Natural killer cell (primary cell): ENCODE measurements at regions not wholly inside any gene's neighbourhood (a gene's known extent, or its start where the extent isn't known, plus 50 kb on each side); places are given as distances from the start of the nearest gene placed in this dataset.

Experiments
- ATAC-seq, 3 donors: fragments of 150-1000 bp in 2 of 3; fragments of 200-7000 bp in 1 of 3; cut with Tn5 transposase; 1 replicate in 1 of 3; 2 replicates in 2 of 3; pipeline ENCODE4 v1.10.0; 2021; ENCODE audit warnings: mild to moderate bottlenecking in 2 of 3, moderate library complexity in 2 of 3
- DNase-seq, 2 donors: peaks; one replicate each; pipeline versions ENCODE4 v3.0.0 to v3.0.0-alpha.2; 2013 to 2021; ENCODE audit warnings: mixed read lengths in 1 of 2
- H3K27ac ChIP-seq: one replicate; pipeline ENCODE4 v1.5.1; 2013; ENCODE audit warnings: mild to moderate bottlenecking, low read length
- H3K27me3 ChIP-seq: one replicate; pipeline ENCODE4 v1.6.1; 2013; ENCODE audit warnings: low read length; ENCODE audit not compliant: control insufficient read depth, insufficient read depth
- H3K36me3 ChIP-seq: one replicate; pipeline ENCODE4 v1.6.1; 2013; ENCODE audit warnings: low read length; ENCODE audit not compliant: control insufficient read depth, insufficient read depth
- H3K4me1 ChIP-seq: one replicate; pipeline ENCODE4 v1.6.1; 2013; ENCODE audit warnings: low read length; ENCODE audit not compliant: control insufficient read depth, insufficient read depth
- H3K4me3 ChIP-seq: one replicate; pipeline ENCODE4 v1.5.1; 2013; ENCODE audit warnings: low read length
- H3K9me3 ChIP-seq: one replicate; pipeline ENCODE4 v1.6.1; 2013; ENCODE audit warnings: low read length; ENCODE audit not compliant: control insufficient read depth, insufficient read depth
- H3K27ac Mint-ChIP-seq, 2 donors: one replicate each; pipeline ENCODE4 v1.8.0; 2022; ENCODE audit warnings: mild to moderate bottlenecking in 2 of 2, mixed read lengths in 2 of 2, moderate library complexity in 1 of 2
- H3K27me3 Mint-ChIP-seq, 2 donors: one replicate each; pipeline ENCODE4 v1.8.0; 2022; ENCODE audit warnings: low read depth in 2 of 2, mixed read lengths in 2 of 2
- H3K36me3 Mint-ChIP-seq: one replicate; pipeline ENCODE4 v1.8.0; 2022; ENCODE audit warnings: mixed read lengths
- H3K4me1 Mint-ChIP-seq, 2 donors: one replicate each; pipeline ENCODE4 v1.8.0; 2022; ENCODE audit warnings: mixed read lengths in 2 of 2
- H3K4me3 Mint-ChIP-seq: one replicate; pipeline ENCODE4 v1.8.0; 2022; ENCODE audit warnings: mild to moderate bottlenecking, moderate library complexity, mixed read lengths
- H3K9me3 Mint-ChIP-seq, 2 donors: one replicate each; pipeline ENCODE4 v1.8.0; 2022; ENCODE audit warnings: mixed read lengths in 2 of 2
- WGBS: methylation state at CpG from one replicate; pipeline ENCODE4 v1.1.7; 2013; ENCODE audit warnings: missing lambda C conversion rate; ENCODE audit not compliant: insufficient coverage; 5-methylcytosine and 5-hydroxymethylcytosine counted together
- intact Hi-C: fragments of 100-400 bp; cut with micrococcal nuclease; formaldehyde crosslinking; loops from one replicate; pipeline ENCODE4 v1.14.2; 2022
- TF ChIP-seq, protein P1 (sequence below): fragments of 200-600 bp; IDR thresholded peaks from one replicate; pipeline ENCODE4 v1.8.0; 2022; ENCODE audit warnings: antibody characterized with exemption

DNA sequence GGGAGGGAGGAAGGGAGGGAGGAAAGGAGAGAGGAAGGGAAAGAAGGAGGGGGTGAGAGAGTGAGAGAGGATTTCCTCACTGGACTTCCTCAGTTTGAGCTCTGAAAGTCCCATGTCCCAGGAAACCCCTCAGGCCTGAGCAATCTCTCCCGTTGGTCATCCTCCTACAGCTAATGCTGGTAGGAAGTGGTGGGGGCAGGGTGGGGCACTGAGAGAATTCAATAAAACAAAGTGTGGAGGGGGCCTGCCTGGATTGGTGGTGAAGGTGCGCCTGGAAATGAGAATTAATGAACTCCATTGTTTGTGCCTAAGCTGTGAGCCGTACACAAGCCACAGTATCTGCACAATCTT, 195.0 kb downstream of the RGS3 start:
- Histone ChIP-seq H3K27me3 (no peaks in the 10 kb centered on the region), H3K4me3 (no peak overlapping the region), H3K4me1 (peaks cover 32% of the 10 kb centered on the region), H3K9me3 (no peaks in the 10 kb centered on the region), H3K36me3 (no peaks in the 10 kb centered on the region), H3K27ac (no peak overlapping the region)
- TF ChIP-seq, protein P1, sequence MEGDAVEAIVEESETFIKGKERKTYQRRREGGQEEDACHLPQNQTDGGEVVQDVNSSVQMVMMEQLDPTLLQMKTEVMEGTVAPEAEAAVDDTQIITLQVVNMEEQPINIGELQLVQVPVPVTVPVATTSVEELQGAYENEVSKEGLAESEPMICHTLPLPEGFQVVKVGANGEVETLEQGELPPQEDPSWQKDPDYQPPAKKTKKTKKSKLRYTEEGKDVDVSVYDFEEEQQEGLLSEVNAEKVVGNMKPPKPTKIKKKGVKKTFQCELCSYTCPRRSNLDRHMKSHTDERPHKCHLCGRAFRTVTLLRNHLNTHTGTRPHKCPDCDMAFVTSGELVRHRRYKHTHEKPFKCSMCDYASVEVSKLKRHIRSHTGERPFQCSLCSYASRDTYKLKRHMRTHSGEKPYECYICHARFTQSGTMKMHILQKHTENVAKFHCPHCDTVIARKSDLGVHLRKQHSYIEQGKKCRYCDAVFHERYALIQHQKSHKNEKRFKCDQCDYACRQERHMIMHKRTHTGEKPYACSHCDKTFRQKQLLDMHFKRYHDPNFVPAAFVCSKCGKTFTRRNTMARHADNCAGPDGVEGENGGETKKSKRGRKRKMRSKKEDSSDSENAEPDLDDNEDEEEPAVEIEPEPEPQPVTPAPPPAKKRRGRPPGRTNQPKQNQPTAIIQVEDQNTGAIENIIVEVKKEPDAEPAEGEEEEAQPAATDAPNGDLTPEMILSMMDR: no peak
- peaks cover 20 to 26% of the 10 kb centered on the region in 2 donors for H3K27me3 Mint-ChIP-seq
- peaks cover 9 to 23% of the 10 kb centered on the region in 2 donors for H3K4me1 Mint-ChIP-seq
- no peak for DNase-seq
- WGBS: 82% methylated on average over 3 of the region's 3 CpGs
- no peaks in the 10 kb centered on the region for H3K36me3 Mint-ChIP-seq
- no peaks in the 10 kb centered on the region for H3K9me3 Mint-ChIP-seq
- no peak overlapping the region for H3K4me3 Mint-ChIP-seq
- no peak for ATAC-seq
- H3K27ac Mint-ChIP-seq: no peak overlapping the region
- intact Hi-C loops: loop anchor here (1.0 to 5.0 kb wide), 4 partner anchors 257 to 816 kb away; partner anchors contain the start of gene ALAD

DNA sequence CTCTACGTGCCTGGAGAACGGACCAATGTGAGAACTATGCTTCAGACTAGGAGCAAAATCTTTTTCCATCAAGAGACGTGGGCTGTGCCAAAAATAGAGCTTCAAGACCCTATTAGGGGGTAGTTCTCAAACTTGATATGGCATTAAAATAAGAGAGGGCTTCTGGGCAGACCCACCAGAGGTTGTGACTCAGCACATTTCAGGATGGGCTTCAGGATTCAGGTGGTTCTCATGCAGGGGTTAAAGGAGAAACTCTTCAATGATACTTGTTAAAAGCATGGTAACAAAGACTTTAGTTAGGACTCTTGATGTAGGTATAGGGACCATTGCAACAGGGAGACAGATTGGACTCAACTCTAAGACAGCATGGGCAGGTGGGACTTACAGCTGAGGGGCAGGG, 195.5 kb downstream of the RGS3 start:
- intact Hi-C loops: loop anchor here (5.0 kb wide), 1 partner anchor 817 kb away; no protein-coding TSS in a partner anchor
- Histone ChIP-seq H3K27me3 (no peaks in the 10 kb centered on the region), H3K27ac (no peak overlapping the region), H3K36me3 (no peaks in the 10 kb centered on the region), H3K4me1 (peaks cover 32% of the 10 kb centered on the region), H3K4me3 (no peak overlapping the region), H3K9me3 (no peaks in the 10 kb centered on the region)
- no peaks in the 10 kb centered on the region for H3K9me3 Mint-ChIP-seq
- WGBS: 85% methylated on average over 3 of the region's 3 CpGs
- DNase-seq (no peak), ATAC-seq (no peak)
- TF ChIP-seq, protein P1: no peak
- peaks cover 20 to 26% of the 10 kb centered on the region in 2 donors for H3K27me3 Mint-ChIP-seq
- H3K4me3 Mint-ChIP-seq: no peak overlapping the region
- H3K4me1 Mint-ChIP-seq: peaks cover 9 to 23% of the 10 kb centered on the region in 2 donors
- H3K27ac Mint-ChIP-seq: no peak overlapping the region
- H3K36me3 Mint-ChIP-seq: no peaks in the 10 kb centered on the region

DNA sequence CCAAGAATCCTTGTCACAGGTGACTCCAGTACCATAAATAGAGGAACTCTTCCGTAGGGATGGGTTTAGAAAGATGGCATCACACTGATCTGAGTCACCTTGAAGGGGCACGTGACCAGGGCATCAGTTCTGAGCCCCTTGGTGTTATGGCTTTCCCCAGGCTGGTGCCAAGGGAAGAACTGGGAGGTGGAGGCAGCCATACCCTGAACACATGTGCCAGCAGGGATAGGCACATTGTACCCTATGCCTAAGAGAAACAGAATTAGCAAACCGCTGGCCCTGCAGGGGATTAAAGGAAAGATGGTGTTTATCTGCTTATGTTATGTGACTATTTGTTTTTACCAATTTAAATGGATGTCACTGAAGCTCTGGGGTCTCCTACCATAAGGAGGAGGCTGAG, 196.2 kb downstream of the RGS3 start:
- no peaks in the 10 kb centered on the region for H3K36me3 ChIP-seq
- H3K36me3 Mint-ChIP-seq: no peaks in the 10 kb centered on the region
- H3K27ac Mint-ChIP-seq: no peak overlapping the region
- no peak overlapping the region for H3K4me3 ChIP-seq
- H3K27me3 Mint-ChIP-seq: peaks cover 20 to 26% of the 10 kb centered on the region in 2 donors
- TF ChIP-seq, protein P1: no peak
- no peaks in the 10 kb centered on the region for H3K9me3 ChIP-seq
- DNase-seq (no peak), ATAC-seq (no peak)
- peaks cover 32% of the 10 kb centered on the region for H3K4me1 ChIP-seq
- H3K4me1 Mint-ChIP-seq: peaks cover 9 to 23% of the 10 kb centered on the region in 2 donors
- WGBS: 80% methylated on average over 3 of the region's 3 CpGs
- no peaks in the 10 kb centered on the region for H3K9me3 Mint-ChIP-seq
- H3K27me3 ChIP-seq: no peaks in the 10 kb centered on the region
- H3K4me3 Mint-ChIP-seq: no peak overlapping the region
- H3K27ac ChIP-seq: no peak overlapping the region
- intact Hi-C loops: loop anchor here (5.0 kb wide), 1 partner anchor 817 kb away; no protein-coding TSS in a partner anchor

DNA sequence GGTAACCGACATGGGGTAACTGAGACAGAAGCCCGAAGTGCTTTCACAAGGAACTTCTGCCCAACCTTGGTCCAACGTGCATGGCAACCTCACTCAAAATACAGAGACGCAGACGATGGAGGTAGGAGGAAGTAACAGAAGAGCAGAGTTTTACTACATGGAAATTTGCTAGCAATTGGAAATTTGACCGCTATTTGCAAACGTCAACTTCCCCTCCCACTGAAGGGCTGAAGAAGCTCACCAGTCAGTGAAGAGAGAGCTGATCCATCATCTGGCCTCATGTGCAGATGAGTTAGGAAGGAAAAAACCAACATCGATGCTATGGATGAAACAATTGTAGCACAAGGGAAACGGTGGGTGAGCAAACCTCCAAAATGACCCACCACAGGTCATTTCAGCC, 196.7 kb downstream of the RGS3 start:
- H3K27me3 ChIP-seq: no peaks in the 10 kb centered on the region
- Mint-ChIP-seq H3K36me3 (no peaks in the 10 kb centered on the region), H3K9me3 (no peaks in the 10 kb centered on the region), H3K4me3 (no peak overlapping the region), H3K4me1 (peaks cover 9 to 21% of the 10 kb centered on the region in 2 donors), H3K27me3 (peaks cover 20 to 26% of the 10 kb centered on the region in 2 donors), H3K27ac (no peak overlapping the region)
- intact Hi-C loops: no loop called here
- DNase-seq (no peak), ATAC-seq (no peak)
- peaks cover 31% of the 10 kb centered on the region for H3K4me1 ChIP-seq
- H3K4me3 ChIP-seq: no peak overlapping the region
- H3K27ac ChIP-seq: no peak overlapping the region
- no peaks in the 10 kb centered on the region for H3K9me3 ChIP-seq
- TF ChIP-seq, protein P1: no peak
- WGBS: 52% methylated on average over 8 of the region's 9 CpGs
- no peaks in the 10 kb centered on the region for H3K36me3 ChIP-seq
